Calu3 (cell line): ENCODE measurements at regions not wholly inside any gene's neighbourhood (a gene's known extent, or its start where the extent isn't known, plus 50 kb on each side); places are given as distances from the start of the nearest gene placed in this dataset.

Experiments
- BruUV-seq: library from RNA; stranded (reverse); fragments of 400-500 nt; replicated peaks from 2 replicates; lab custom pipeline; 2021; lab: Mats Ljungman, UMichigan
- CTCF ChIA-PET: fragments of 300-600 bp; sonication (Branson Sonifier 250); formaldehyde crosslinking; loops from one replicate; lab custom pipeline; 2022; ENCODE audit warnings: antibody characterized with exemption; lab: Charles Lee
- DNase-seq: peaks from one replicate; pipeline ENCODE4 v3.0.0; 2022
- H3K27ac Mint-ChIP-seq: one replicate; pipeline ENCODE4 v1.8.0; 2022; ENCODE audit warnings: mixed read lengths; ENCODE audit not compliant: unreplicated experiment
- H3K27me3 Mint-ChIP-seq: one replicate; pipeline ENCODE4 v1.8.0; 2022; ENCODE audit warnings: mixed read lengths; ENCODE audit not compliant: unreplicated experiment
- H3K36me3 Mint-ChIP-seq: one replicate; pipeline ENCODE4 v1.8.0; 2022; ENCODE audit warnings: mild to moderate bottlenecking, moderate library complexity, mixed read lengths; ENCODE audit not compliant: insufficient read depth, unreplicated experiment
- H3K4me1 Mint-ChIP-seq: one replicate; pipeline ENCODE4 v1.8.0; 2022; ENCODE audit warnings: mild to moderate bottlenecking, low read depth, mixed read lengths; ENCODE audit not compliant: unreplicated experiment
- H3K4me3 Mint-ChIP-seq: one replicate; pipeline ENCODE4 v1.8.0; 2022; ENCODE audit warnings: mild to moderate bottlenecking, low read depth, moderate library complexity, mixed read lengths; ENCODE audit not compliant: unreplicated experiment
- H3K9me3 Mint-ChIP-seq: one replicate; pipeline ENCODE4 v1.8.0; 2022; ENCODE audit warnings: low read depth, mixed read lengths; ENCODE audit not compliant: unreplicated experiment
- CTCF ChIP-seq: fragments of 200-600 bp; IDR thresholded peaks from one replicate; pipeline ENCODE4 v1.8.0; 2022; ENCODE audit warnings: antibody characterized with exemption; ENCODE audit not compliant: unreplicated experiment
- intact Hi-C: fragments of 100-400 bp; cut with micrococcal nuclease; formaldehyde crosslinking; loops from one replicate; pipeline ENCODE4 v1.10.0; 2022; ENCODE audit not compliant: unreplicated experiment

GRCh38 chr3:192040282-192041043 is 579.5 kb downstream of the PYDC2 start:
- intact Hi-C loops, result no loop called here
- H3K9me3 Mint-ChIP-seq, result no peaks in the 10 kb centered on the region
- no peaks in the 10 kb centered on the region for H3K4me1 Mint-ChIP-seq
- TF ChIP-seq CTCF, result no peak
- no peaks in the 10 kb centered on the region for H3K27me3 Mint-ChIP-seq
- no TSS peak for BruUV-seq
- CTCF ChIA-PET, result no interaction called here
- DNase-seq, result no peak
- H3K4me3 Mint-ChIP-seq, result no peak overlapping the region
- no peaks in the 10 kb centered on the region for H3K36me3 Mint-ChIP-seq
- no peak overlapping the region for H3K27ac Mint-ChIP-seq

- CTCF ChIA-PET, result no interaction called here
- H3K9me3 Mint-ChIP-seq, result no peaks in the 10 kb centered on the region
- H3K36me3 Mint-ChIP-seq, result no peaks in the 10 kb centered on the region
- no peak overlapping the region for H3K4me3 Mint-ChIP-seq
- intact Hi-C loops, result no loop called here
- no peaks in the 10 kb centered on the region for H3K27me3 Mint-ChIP-seq
- no TSS peak for BruUV-seq
- no peaks in the 10 kb centered on the region for H3K4me1 Mint-ChIP-seq
- no peak for DNase-seq
- TF ChIP-seq CTCF, result no peak
- H3K27ac Mint-ChIP-seq, result no peak overlapping the region
Observed at GRCh38 chr3:192042116-192042515, 581.2 kb downstream of the PYDC2 start.

- no peak for TF ChIP-seq CTCF
- no peaks in the 10 kb centered on the region for H3K4me1 Mint-ChIP-seq
- H3K36me3 Mint-ChIP-seq, result no peaks in the 10 kb centered on the region
- BruUV-seq, result no TSS peak
- H3K27me3 Mint-ChIP-seq, result no peaks in the 10 kb centered on the region
- peaks cover 2% of the 10 kb centered on the region for H3K9me3 Mint-ChIP-seq
- CTCF ChIA-PET, result no interaction called here
- DNase-seq, result no peak
- no peak overlapping the region for H3K27ac Mint-ChIP-seq
- intact Hi-C loops, result no loop called here
- no peak overlapping the region for H3K4me3 Mint-ChIP-seq
Observed at GRCh38 chr3:192054881-192055280, 593.9 kb downstream of the PYDC2 start.

- Mint-ChIP-seq H3K4me1 (no peaks in the 10 kb centered on the region), H3K9me3 (peaks cover 2% of the 10 kb centered on the region), H3K36me3 (no peaks in the 10 kb centered on the region), H3K27me3 (no peaks in the 10 kb centered on the region), H3K4me3 (no peak overlapping the region), H3K27ac (no peak overlapping the region)
- intact Hi-C loops, result no loop called here
- BruUV-seq, result no TSS peak
- TF ChIP-seq CTCF, result no peak
- CTCF ChIA-PET, result no interaction called here
- DNase-seq, result no peak
Observed at GRCh38 chr3:192055946-192056345, 595.0 kb downstream of the PYDC2 start.
